ENCODE measurements at regions not wholly inside any gene's neighbourhood (a gene's known extent, or its start where the extent isn't known, plus 50 kb on each side); places are given as distances from the start of the nearest gene placed in this dataset.

GRCh38 chr15:67925182-67925581 lies 85.3 kb upstream of the RNU6-1 start:
- no peak overlapping the region for H3K4me3 Mint-ChIP-seq
- Histone ChIP-seq H3K36me3 (ENCODE audit: insufficient read depth, low read length) (no peaks in the 10 kb centered on the region), H3K27me3 (ENCODE audit: control insufficient read depth in 1 of 2, insufficient read depth in 2 of 2, low read length in 2 of 2) (no peaks in the 10 kb centered on the region), H3K4me1 (ENCODE audit: insufficient read depth, low read length) (no peaks in the 10 kb centered on the region), H3K27ac (ENCODE audit: low read depth in 1 of 2, low read length in 2 of 2) (no peak overlapping the region), H3K9me3 (ENCODE audit: control insufficient read depth in 1 of 2, insufficient read depth in 1 of 2, low read length in 2 of 2) (no peaks in the 10 kb centered on the region), H3K4me3 (ENCODE audit: low read length) (no peak overlapping the region)
- no peaks in the 10 kb centered on the region for H3K36me3 Mint-ChIP-seq (ENCODE audit: low read depth)
- H3K27ac Mint-ChIP-seq = no peak overlapping the region
- no peak for ATAC-seq (ENCODE audit: poor library complexity)
- no peak for DNase-seq
- no peaks in the 10 kb centered on the region for H3K4me1 Mint-ChIP-seq (ENCODE audit: low read depth)
- H3K9me3 Mint-ChIP-seq = peaks cover 5% of the 10 kb centered on the region
- TF ChIP-seq, protein P1, sequence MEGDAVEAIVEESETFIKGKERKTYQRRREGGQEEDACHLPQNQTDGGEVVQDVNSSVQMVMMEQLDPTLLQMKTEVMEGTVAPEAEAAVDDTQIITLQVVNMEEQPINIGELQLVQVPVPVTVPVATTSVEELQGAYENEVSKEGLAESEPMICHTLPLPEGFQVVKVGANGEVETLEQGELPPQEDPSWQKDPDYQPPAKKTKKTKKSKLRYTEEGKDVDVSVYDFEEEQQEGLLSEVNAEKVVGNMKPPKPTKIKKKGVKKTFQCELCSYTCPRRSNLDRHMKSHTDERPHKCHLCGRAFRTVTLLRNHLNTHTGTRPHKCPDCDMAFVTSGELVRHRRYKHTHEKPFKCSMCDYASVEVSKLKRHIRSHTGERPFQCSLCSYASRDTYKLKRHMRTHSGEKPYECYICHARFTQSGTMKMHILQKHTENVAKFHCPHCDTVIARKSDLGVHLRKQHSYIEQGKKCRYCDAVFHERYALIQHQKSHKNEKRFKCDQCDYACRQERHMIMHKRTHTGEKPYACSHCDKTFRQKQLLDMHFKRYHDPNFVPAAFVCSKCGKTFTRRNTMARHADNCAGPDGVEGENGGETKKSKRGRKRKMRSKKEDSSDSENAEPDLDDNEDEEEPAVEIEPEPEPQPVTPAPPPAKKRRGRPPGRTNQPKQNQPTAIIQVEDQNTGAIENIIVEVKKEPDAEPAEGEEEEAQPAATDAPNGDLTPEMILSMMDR (IDR thresholded peaks at IDR 0.05) = no peak
- POLR2A ChIA-PET = no interaction called here
- CTCF ChIA-PET = no interaction called here
- intact Hi-C loops (cut with DNase I, micrococcal nuclease) = no loop called here
- no peaks in the 10 kb centered on the region for H3K27me3 Mint-ChIP-seq

DNA sequence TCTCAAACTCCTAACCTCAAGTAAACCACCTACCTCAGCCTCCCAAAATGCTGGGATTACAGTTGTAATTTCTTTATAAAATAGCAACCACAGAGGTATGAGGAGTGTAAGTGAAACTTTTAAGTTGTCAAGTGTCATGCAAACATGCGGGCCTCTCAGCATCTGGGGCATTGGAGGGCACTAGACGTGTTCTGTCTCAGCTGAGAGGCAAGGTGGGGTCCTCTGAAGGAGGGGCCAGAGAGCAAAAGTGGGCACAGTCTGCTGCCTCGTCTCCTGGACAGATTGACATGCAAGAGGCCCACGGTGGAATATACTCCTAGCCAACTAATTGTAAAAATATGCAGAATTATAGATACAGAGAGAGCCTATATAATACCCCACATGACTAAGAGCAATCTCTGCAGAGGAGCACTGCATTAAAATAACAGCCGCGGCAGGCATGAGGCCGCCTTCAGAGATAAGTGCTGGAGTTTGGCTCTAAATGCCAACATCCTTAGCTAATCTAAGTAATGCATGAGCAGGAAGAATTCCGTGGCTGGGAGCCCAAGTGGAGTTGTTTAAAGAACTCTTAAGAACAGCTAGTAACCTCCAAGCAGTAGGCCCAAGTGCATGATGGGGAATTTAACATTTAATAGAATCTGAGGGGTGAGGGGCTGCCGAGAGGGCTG lies 87.8 kb upstream of the RNU6-1 start:
- Mint-ChIP-seq H3K27ac (no peak overlapping the region), H3K9me3 (peaks cover 2% of the 10 kb centered on the region), H3K4me1 (ENCODE audit: low read depth) (no peaks in the 10 kb centered on the region), H3K4me3 (no peak overlapping the region), H3K36me3 (ENCODE audit: low read depth) (no peaks in the 10 kb centered on the region), H3K27me3 (no peaks in the 10 kb centered on the region)
- ChIA-PET POLR2A (no interaction called here), CTCF (no interaction called here)
- no peak overlapping the region for H3K4me3 ChIP-seq (ENCODE audit: low read length)
- no peaks in the 10 kb centered on the region for H3K36me3 ChIP-seq (ENCODE audit: insufficient read depth, low read length)
- H3K27me3 ChIP-seq (ENCODE audit: control insufficient read depth in 1 of 2, insufficient read depth in 2 of 2, low read length in 2 of 2) = no peaks in the 10 kb centered on the region
- DNase-seq (no peak), ATAC-seq (ENCODE audit: poor library complexity) (no peak)
- intact Hi-C loops (cut with DNase I, micrococcal nuclease) = no loop called here
- no peaks in the 10 kb centered on the region for H3K9me3 ChIP-seq (ENCODE audit: control insufficient read depth in 1 of 2, insufficient read depth in 1 of 2, low read length in 2 of 2)
- H3K4me1 ChIP-seq (ENCODE audit: insufficient read depth, low read length) = no peaks in the 10 kb centered on the region
- H3K27ac ChIP-seq (ENCODE audit: low read depth in 1 of 2, low read length in 2 of 2) = no peak overlapping the region
- TF ChIP-seq, protein P1 (IDR thresholded peaks at IDR 0.05) = no peak

- H3K4me3 ChIP-seq (ENCODE audit: low read length) = no peak overlapping the region
- H3K9me3 Mint-ChIP-seq = peaks cover 2% of the 10 kb centered on the region
- ChIA-PET CTCF (no interaction called here), POLR2A (no interaction called here)
- H3K36me3 ChIP-seq (ENCODE audit: insufficient read depth, low read length) = no peaks in the 10 kb centered on the region
- no peaks in the 10 kb centered on the region for H3K27me3 ChIP-seq (ENCODE audit: control insufficient read depth in 1 of 2, insufficient read depth in 2 of 2, low read length in 2 of 2)
- H3K27me3 Mint-ChIP-seq = no peaks in the 10 kb centered on the region
- H3K27ac Mint-ChIP-seq = no peak overlapping the region
- DNase-seq (no peak), ATAC-seq (ENCODE audit: poor library complexity) (no peak)
- TF ChIP-seq, protein P1 (IDR thresholded peaks at IDR 0.05) = no peak
- no peak overlapping the region for H3K4me3 Mint-ChIP-seq
- H3K4me1 Mint-ChIP-seq (ENCODE audit: low read depth) = no peaks in the 10 kb centered on the region
- no peaks in the 10 kb centered on the region for H3K36me3 Mint-ChIP-seq (ENCODE audit: low read depth)
- no peak overlapping the region for H3K27ac ChIP-seq (ENCODE audit: low read depth in 1 of 2, low read length in 2 of 2)
- intact Hi-C loops (cut with DNase I, micrococcal nuclease) = no loop called here
- H3K9me3 ChIP-seq (ENCODE audit: control insufficient read depth in 1 of 2, insufficient read depth in 1 of 2, low read length in 2 of 2) = no peaks in the 10 kb centered on the region
- H3K4me1 ChIP-seq (ENCODE audit: insufficient read depth, low read length) = no peaks in the 10 kb centered on the region
Measured at GRCh38 chr15:67928666-67929065, 88.8 kb upstream of the RNU6-1 start.
